Activated T-cell treated with anti-CD3 and anti-CD28 coated beads for 1 hour (primary cell): ENCODE measurements at regions not wholly inside any gene's neighbourhood (a gene's known extent, or its start where the extent isn't known, plus 50 kb on each side); places are given as distances from the start of the nearest gene placed in this dataset.
A peak's percentile ranks its signal among the peaks of the same experiment; 100 is the strongest.
"Not testable (repeated sequence)": the region's sequence is repeated elsewhere in the genome, so short reads cannot be mapped to it uniquely, and the experiment has no call there.

ENCODE experiments used
- DNase-seq: peaks from one replicate; pipeline ENCODE4 v3.0.0-alpha.2; 2020; ENCODE audit warnings: low read depth

- no peak for DNase-seq
Measured at GRCh38 chr22:23394525-23395326, 185.4 kb downstream of the IGLL1 start.

- DNase-seq = no peak
Measured at GRCh38 chr22:23393721-23394320, 186.3 kb downstream of the IGLL1 start.

DNA sequence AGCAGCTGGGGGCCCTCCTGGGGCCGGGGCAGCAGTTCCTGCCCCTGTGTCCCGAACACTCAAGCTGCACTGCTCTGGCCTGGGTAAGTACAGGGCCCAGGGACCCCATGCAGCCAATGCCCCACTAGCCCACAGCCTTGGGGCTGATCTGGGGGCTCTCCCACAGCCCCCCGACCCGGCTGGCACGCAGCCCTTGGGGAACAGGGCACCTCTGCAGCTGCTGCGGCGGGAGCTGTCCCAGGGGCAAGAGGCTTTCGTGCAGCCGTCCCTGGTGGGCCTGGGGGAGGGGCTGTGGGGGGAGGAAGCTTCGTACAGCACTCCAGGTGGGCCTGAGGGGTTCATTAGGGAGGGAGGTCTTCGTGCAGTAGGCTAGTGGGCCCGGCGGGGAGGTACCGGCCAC is 186.9 kb downstream of the IGLL1 start:
- not testable (repeated sequence) for DNase-seq

DNA sequence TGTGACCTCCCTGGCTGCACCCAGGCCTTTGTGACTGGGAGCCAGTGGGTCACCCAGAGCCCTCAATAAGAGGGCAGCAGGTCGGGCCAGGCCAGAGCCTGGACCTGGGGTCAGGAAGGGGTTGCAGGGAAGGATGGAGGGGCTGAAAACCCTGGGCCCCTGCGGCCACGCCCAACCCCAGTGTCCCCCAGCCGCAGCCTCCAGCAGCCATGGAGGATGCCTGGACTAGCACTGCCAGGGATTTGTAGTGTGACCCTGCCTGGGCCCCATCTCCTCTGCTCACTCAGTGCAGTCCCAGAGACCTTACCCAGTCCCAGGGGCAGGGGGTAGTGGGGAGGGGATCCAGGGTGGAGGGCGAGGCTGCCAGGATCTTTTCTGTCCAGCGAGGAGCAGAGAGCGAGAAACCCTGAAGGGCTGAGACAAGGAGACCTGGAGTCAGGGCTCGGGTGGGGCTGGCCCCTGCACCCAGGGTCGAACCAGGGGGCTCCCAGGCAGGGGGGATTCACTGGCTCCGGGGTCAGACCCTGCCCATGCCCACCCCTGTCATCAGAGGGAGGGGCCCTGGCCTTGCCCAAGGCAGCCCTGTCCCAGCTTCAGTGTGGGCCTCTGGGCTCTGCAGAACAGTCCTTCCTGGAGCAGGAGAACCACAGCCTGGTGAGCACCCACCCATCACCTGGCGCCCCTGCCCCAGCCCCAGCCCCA is 187.5 kb downstream of the IGLL1 start:
- DNase-seq = no peak

GRCh38 chr22:23391022-23391421 is 189.1 kb downstream of the IGLL1 start:
- no peak for DNase-seq

DNA sequence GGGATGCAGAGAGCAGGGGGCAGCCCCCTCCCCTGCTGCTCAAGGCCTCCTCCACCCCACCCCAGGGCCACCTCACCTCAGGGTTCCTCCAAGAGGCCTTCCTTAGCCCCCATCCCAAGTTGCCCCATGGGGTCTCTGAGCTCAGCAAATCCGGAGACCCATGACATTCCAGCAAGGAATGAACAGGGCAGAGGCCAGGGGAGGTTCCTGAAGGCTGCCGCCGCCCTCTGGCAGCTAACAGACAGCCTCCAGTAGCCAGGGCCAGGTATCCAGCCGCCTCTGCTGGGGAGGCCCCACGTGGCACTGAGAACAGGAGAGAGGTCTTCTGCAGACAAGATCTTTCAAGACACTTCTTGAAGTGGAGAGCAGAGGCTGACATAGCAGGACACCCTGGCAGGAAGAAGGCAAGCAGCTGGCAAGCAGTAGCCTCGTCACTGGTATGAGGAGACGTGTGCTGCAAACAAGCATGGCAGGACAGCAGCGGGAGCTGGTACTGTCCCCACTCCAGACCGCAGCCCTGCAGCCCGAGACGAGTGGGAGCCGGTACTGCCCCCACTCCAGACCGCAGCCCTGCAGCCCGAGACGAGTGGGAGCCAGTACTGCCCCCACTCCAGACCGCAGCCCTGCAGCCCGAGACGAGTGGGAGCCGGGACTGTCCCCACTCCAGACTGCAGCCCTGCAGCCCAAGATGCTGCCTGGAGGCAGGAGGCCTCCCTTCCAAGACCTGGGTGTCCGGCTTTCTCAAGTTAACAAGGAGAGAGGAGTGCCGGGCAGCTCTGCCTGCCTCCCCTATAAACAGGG is 190.6 kb downstream of the IGLL1 start:
- DNase-seq = no peak

- no peak for DNase-seq
Measured at GRCh38 chr22:23388517-23388890, 191.6 kb downstream of the IGLL1 start.

GRCh38 chr22:23387827-23388516 is 192.1 kb downstream of the IGLL1 start:
- no peak for DNase-seq

GRCh38 chr22:23386822-23387580 is 193.1 kb downstream of the IGLL1 start:
- DNase-seq = no peak

- peak; percentile 67 for DNase-seq
Measured at GRCh38 chr22:23385678-23386631, 194.1 kb downstream of the IGLL1 start.

GRCh38 chr22:23384923-23385677 is 195.0 kb downstream of the IGLL1 start:
- DNase-seq = no peak

DNA sequence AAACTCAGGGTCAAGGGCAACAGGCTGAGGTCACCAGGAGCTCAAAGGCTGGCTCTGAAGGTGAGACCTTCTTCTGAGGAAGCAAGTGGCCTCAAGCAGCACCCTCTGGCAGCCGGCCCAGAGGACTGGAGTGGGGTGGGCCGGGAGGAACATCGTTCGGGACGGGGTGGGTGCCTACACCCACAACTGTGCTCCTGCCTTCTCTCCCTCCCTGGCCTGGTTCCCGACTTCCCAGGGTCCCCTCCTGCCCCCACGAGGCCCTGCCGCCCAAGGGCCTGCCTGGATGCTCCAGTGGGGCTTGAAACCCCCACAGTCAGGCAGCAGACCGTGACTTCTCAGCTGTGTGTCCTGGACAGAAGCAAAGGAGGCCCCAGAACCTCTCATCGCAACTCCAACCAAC is 195.7 kb downstream of the IGLL1 start:
- no peak for DNase-seq

- no peak for DNase-seq
Measured at GRCh38 chr22:23383491-23384361, 196.4 kb downstream of the IGLL1 start.

GRCh38 chr22:23382428-23383218 is 197.5 kb downstream of the IGLL1 start:
- no peak for DNase-seq

DNA sequence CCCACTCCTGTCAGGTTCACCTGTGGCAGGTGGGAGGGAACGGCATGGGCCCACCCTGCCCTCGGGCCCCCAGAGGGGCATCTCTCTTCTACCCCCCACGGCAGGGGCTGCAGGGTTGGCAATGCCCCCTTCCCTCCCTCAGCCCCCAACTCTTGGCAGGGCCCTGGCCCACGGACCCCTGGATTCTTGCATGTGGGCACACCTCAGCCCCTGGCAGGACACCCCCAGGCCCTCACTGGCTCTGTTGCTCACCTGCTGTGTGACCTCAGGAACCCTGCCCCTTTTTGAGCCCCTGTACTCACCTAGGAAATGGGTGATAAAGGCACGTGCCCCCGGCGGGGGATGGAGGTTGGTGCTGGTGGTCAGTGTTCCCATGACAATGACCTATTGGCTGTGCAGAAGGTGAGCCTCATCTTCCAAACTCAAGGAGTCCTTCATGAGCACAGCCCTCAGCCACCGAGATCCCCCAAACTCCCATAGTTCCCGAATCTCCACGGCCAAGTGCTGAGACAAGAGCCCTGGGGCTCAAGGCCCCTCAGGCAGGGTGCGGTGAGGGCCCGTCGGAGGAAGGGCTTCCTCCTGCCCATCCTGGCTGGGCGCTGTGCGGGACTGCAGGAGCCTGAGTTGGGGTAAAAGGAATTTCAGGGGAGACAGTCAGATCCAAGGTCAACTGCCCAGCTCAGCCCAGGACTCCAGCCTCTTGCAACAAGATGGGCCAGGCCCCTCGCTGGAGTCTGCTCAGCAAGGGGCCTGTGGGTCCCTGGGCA is 198.2 kb downstream of the IGLL1 start:
- no peak for DNase-seq

- no peak for DNase-seq
Measured at GRCh38 chr22:23380911-23381310, 199.2 kb downstream of the IGLL1 start.

DNA sequence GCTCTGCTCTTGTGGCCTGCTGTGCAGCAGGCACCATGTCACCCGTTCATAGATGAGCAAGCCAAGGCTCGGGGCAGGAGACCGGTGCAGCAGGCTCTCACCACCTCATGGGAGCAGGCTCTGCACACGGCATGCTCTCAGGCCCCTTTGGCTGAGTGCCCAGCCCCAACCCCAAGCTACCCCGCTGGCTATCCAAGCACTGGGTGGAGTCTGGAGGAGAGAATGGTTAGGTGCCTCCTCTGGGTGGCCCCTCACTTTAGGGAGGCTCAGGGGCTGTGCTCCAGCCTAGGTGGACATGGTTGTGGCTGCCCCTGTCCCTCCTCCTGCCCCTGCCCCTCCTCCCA is 199.9 kb downstream of the IGLL1 start:
- DNase-seq = no peak
